ENCODE measurements at regions not wholly inside any gene's neighbourhood (a gene's known extent, or its start where the extent isn't known, plus 50 kb on each side); places are given as distances from the start of the nearest gene placed in this dataset.
A peak's percentile ranks its signal among the peaks of the same experiment; 100 is the strongest.

DNA sequence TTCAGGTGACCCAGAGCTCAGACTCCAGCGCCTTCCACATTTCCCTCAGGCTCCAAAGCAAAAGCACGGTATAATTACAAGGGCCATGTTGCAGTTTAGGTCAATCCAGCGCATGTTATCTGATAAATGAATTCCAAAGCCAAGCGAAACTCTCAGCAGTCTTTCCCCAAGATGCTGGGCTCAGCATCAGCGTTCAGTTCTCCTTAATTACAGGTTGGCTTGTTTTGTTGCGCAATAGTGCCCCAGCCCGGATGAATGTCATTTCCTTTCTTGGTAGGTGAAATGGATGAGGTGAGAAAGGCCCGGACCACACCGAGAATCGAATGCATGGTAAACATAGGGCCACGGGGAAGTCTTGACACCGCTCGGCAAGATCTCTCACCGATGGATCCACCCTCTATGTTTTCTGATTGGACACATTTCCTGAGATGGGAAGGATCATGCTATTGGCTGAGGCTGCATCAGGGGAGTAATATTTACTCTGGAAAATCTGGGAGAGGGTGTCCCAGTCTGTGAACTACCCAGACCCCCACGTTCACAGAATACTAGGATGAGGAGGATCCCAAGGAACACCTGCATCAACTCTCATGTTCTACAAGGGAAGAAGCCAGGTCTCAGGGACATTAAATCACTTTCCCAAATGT is 221.2 kb upstream of the ANKRD55 start (continued):
- TF ChIP-seq CEBPG (CRISPR knock-in tag; IDR thresholded peaks at IDR 0.05), result peak; percentile 94
- TF ChIP-seq CEBPG (tag; conservative IDR thresholded peaks at IDR 0.05 in 1 of 2, IDR thresholded peaks at IDR 0.05 in 1 of 2), result peak; percentile 98 to 100
- no peak for TF ChIP-seq DNMT1 (IDR thresholded peaks at IDR 0.05)

DNA sequence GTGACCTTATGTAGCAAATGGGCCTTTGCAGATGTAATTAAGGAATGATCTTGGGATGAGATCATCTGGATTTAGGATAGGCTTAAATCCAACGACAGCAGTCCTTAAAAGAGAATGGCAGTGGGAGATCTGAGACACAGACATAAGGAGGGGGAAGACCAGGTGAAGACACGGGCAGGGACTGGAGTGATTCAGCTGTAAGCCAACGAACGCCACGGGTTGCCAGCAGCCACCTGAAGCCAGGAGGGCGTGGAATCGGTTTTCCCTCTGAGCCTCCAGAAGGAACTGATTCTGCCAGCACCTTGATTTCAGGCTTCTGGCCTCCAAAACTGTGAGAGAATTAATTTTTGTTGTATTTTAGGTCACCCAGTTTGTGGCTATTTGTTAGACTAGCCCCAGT is 218.6 kb upstream of the ANKRD55 start:
- ATAC-seq, result no peak
- DNase-seq (ENCODE audit: extremely low read depth in 1 of 4, low spot score in 3 of 4), result no peak
- Histone ChIP-seq H3K36me3 (ENCODE audit: control insufficient read depth, insufficient read depth, low read length) (no peaks in the 10 kb centered on the region), H3K9me1 (ENCODE audit: control insufficient read depth, insufficient read depth, low read length) (no peaks in the 10 kb centered on the region), H3K4me3 (no peak overlapping the region), H3K9ac (ENCODE audit: insufficient read depth in 1 of 2, low read depth in 2 of 2, low read length in 2 of 2) (no peak overlapping the region), H3K27me3 (ENCODE audit: control insufficient read depth in 2 of 2, insufficient read depth in 2 of 2, low read length in 2 of 2) (peaks cover 0 to 17% of the 10 kb centered on the region in 2 experiments; a peak in 4 of 5 replicates), H2AFZ (ENCODE audit: low read depth, low read length) (no peak overlapping the region), H3K4me1 (replicated peaks in 1 of 2; ENCODE audit: control insufficient read depth in 2 of 2, insufficient read depth in 2 of 2, low read length in 2 of 2) (no peaks in the 10 kb centered on the region), H3K27ac (ENCODE audit: extremely low read depth, low read depth, low read length) (no peak overlapping the region), H3K9me3 (replicated peaks; ENCODE audit: control insufficient read depth, insufficient read depth, low read depth, low read length) (no peaks in the 10 kb centered on the region), H4K20me1 (replicated peaks; ENCODE audit: control insufficient read depth, insufficient read depth, low read length) (no peaks in the 10 kb centered on the region; the same call in 1 of the 2 replicates), H3K79me2 (ENCODE audit: control insufficient read depth, insufficient read depth, low read length) (no peaks in the 10 kb centered on the region), H3K4me2 (ENCODE audit: insufficient read depth, low read length) (no peak overlapping the region)
- 0% methylated on average over 7 of the region's 7 CpGs for WGBS (ENCODE audit: insufficient coverage, low coverage, missing lambda C conversion rate)
- intact Hi-C loops (cut with micrococcal nuclease), result loop anchor here (10.0 kb wide), 1 partner anchor 137 kb away; no protein-coding TSS in a partner anchor
- no TSS peak for BruUV-seq (replicated peaks)
- no peak for TF ChIP-seq CBX5 (IDR thresholded peaks at IDR 0.05; ENCODE audit: borderline replicate concordance, low read depth)
- TF ChIP-seq ZBTB11 (CRISPR knock-in tag; IDR thresholded peaks at IDR 0.05), result no peak
- POLR2A ChIA-PET, result no interaction called here
- no peak for FAIRE-seq
- in situ Hi-C loops (cut with MboI), result no loop called here
- CTCF ChIA-PET (ENCODE audit: low intra/inter-chr PET ratio), result no interaction called here

Measured in K562 (cell line).